Stimulated activated CD4-positive, alpha-beta T cell treated with anti-CD3 and anti-CD28 coated beads, Interleukin-15, amount 100 ng/mL, for 24 hours (primary cell): ENCODE measurements at regions not wholly inside any gene's neighbourhood (a gene's known extent, or its start where the extent isn't known, plus 50 kb on each side); places are given as distances from the start of the nearest gene placed in this dataset.

Experiments used
- DNase-seq: peaks from one replicate; pipeline ENCODE4 v3.0.0-alpha.2; 2020

DNA sequence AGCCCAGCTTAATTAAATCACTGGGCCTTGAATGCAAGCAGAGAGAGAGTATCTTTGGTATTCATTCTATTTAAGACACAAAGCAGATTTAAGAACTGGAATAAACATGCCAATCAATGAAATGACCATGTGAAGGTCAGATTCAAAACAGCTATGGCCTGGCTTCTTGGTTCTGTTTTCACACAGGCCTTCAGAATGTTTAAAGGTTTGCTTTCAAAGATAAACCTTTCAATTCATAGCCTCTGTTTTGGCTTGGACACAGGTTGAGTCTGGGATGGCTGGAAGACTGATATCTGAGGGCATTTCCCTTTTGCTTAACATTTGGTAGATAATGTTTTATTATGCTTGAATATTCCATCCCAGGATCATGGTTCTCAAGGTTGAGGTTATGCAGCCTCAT is 244.4 kb upstream of the KBTBD8 start:
- no peak for DNase-seq

DNA sequence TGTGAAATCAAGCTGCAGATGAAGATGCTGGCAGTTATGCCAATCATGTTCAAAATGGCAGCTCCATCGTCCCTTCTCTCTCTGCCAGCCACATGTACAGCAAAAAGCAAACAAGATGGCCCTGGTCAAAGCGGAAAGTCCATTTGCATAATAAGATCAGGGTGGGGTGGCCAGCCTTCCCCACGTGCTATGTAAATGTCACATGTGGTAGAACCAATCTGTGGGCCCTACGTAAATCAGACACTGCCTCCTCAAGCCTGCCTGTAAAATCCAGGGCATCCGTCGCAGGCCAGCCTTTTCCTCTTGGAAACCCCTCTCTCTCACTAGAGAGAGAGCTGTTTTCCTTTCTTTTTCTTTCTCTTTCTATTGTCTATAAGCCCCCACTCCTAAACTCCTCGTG is 243.5 kb upstream of the KBTBD8 start:
- DNase-seq = no peak

DNA sequence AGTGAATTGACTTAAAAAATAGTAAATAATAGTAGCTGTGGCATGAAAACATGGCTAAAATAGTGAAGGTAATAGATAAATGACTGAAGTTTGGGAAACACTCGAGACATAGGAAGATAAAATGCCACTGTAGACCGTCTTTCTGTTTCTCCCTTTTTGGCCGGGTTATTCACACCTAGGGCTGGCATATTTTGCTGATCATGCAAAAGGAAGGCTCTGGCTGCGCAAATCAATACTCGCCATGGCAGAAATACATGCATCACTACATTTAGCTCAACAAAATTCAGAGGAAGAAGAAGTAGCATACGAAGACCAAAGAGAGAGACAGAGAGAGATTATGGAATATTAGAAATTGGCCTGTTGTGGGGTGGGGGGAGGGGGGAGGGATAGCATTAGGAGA is 242.2 kb upstream of the KBTBD8 start:
- no peak for DNase-seq

DNA sequence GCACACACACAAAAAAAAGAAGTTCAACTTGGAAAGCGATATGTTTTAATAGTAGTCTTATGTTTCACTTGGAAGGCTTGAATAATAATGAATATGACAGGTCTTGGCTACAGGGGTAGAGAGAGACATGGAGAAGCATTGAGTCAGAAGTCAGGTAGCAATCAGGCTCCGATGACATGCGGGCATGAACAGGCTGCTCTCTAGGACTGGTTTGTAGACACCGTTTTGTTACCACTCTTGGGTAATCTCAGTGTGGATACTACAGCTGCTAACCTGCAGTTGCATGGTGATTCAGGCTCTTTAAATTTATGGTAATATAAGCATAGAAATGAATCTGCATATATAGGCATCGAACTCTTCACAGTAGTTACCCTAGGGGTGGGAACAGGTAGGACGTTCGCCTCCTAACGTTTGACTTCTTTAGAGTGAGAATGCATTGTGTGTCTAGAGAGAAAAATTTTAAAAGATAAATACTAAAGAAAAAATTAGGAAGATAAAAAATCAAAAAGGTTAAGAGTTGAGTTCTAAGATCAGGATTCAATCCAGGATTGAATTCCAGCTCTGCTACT is 241.6 kb upstream of the KBTBD8 start:
- DNase-seq = no peak

DNA sequence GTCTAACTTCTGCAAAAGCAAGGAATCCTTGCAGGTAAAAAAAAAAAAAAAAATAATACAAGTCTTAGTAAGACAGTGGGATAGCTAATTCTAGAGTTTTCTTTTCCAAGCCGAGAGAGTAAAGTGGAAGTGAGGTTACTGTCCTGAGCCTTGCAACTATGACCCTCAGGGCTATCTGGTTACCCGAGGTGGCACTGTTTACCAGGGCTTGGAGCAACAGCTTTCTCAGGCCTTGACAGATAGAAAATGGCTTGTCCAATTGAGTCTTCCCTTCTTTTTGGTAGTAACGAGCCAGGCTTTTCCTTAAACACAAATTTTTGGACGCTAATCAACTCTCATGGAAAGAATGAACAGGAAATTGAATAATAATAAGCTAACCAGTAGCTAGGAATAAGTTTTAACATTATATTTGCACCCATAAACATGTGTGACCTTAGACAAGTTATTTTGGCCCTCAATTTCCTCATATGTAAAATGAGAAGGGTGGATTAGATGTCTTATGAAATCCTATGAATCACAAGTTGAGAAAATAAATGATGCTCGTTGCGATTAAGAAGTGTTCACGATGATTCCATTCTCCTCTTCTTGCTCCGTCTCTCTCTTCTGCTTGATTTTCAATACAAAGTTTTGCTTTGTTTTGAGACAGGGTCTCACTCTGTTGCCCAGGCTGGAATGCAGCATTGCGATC is 236.9 kb upstream of the KBTBD8 start:
- no peak for DNase-seq

DNA sequence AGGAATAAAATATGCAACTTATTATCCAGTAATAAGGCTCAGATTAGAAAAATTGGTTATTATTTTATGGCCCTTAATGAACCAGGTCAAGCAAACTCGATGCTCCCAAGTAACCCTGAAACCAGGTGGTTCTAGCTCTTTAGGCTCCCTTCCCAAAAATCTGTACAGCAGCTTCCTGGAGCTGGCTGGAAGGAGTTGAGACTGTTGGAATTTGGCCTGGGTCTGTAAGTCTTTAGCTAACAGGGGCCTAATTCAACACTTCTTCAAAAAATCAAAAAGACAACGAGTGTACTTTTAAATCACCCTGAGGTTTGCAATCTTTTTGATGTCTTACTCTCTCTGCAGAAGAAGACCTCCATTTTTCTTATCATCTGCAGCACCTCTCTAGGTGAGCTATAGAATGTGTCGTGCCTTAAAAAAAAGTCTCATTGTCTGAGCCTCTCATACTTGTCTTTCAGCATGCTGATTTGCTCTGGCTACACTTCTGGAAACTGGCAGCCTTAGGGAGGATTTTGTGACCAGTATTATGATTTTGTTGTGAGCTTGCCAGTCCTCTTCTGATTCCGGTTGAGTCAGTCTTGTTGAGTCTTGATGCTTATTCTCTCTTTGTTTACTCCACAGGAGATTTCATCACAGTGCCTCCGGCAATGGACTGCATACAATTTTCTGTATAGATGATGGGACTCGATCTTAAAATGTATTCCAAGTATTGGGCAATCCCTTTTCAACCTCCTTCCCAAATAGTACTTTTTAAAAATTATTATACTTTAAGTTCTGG is 235.0 kb upstream of the KBTBD8 start:
- DNase-seq = no peak

DNA sequence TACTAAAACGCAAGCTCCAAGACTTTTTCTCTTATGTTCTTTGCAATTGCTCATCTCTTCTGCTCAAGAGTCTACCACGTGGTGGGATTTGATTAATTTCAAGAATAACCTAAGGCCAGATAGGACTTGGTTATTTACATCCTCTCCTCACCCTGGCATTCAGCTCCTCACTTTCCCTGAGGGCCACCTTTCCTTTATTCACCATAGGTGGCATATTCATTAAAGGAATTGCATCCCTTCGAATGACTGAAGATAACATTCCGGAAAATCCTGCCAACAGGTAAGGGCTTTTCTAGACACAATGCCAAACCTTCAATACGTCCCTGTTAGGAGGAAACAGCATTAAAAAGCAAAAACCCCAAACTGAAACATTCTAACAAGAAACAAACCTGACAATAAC is 220.0 kb upstream of the KBTBD8 start:
- DNase-seq = no peak

DNA sequence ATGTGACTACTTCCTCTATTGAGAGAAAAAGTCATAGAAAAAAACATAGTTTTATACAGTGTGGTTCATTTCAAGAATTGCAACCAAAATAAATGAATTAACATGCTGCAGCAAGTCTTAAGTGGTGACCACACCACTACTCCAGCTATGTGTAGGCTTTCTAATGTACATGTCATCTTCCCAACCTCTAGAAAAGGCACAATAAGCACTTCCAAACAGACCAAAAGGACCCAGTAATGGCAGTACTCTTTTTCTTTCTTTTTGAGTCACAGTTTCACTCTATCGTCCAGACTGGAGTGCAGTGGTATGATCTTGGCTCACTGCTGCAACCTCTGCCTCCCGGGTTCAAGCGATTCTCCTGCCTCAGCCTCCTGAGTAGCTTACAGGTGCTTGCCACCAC is 219.3 kb upstream of the KBTBD8 start:
- DNase-seq = no peak

DNA sequence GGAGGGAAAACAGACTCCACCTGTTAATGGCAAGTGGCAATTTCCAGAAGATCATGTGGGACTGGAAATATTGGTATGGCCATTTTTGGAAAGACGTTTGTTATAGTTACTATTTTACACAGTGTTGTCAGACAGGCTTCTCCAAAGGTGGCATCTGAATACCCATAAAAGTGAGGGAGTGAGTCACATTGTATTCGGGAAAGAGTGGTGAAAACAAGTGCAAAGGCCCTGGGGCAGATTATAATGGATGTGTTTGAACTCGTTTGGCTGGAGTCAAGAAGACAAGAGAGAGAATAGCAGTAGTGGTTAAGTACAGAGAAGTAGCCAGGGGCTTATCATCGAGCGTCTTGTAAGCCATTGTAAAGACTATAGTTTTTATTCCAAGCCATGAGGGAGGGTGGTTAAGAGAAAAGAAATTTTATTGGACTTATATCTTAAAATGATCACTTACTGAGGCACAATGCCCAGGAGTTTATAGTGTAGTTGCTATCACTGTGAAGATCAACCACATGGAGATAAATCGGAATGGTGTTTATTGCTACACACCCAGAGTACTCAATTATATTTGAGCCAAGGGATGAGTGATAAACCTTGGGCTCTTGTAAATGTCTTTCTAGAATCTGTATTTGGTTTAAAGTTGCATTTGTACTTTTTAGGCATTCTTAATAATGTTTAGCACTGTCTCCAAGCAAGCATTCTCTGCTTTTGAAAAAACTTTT is 212.8 kb upstream of the KBTBD8 start:
- no peak for DNase-seq

DNA sequence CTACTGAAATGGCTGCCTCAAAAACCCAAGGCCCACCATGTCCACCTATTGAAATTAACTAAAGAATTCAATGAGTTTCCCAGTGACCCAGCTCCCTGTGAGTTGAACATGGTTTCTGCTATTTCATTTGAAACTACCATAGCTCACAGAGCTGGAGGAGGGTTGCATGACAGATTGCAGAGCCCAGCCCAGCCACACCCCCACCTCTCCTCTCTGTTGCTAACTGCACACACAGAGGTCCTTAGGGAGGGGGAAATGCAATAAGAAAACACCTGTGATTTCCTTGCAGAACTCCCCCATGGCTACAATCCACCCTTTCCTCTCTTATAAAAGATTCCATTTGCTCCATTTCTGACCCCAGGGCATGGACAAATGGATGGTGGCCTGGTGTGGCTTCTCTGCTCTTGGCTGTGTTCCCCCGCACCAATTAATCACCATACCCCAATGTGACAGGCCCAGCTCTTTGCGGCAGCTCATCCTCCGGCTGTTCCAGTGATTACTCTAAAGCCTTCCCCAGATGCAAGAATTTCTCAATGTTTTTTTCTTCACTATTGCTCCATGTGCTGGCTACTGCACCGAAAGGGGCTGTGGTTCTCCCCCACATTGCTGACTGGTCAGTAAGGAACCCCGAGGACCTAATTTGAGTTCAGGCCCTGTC is 208.4 kb upstream of the KBTBD8 start:
- no peak for DNase-seq

DNA sequence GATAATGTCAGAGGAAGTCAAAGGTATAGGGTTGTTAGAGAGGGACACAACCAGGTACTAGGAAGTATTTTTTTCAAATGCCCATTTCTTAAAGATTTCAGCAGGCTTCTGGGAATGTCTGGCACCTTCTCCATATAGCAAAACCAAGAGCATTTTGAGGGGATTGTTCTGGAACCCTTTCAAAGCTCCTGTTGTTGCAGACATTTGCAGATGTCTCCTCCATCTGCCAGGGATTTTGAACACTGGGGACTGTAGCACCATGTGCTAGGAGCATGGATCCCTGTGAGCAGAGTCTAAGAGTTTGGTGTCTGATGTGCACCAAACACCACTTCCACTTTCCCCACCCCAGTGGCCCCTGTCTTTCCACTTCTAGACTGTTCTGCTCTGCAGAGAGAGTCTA is 206.0 kb upstream of the KBTBD8 start:
- no peak for DNase-seq

DNA sequence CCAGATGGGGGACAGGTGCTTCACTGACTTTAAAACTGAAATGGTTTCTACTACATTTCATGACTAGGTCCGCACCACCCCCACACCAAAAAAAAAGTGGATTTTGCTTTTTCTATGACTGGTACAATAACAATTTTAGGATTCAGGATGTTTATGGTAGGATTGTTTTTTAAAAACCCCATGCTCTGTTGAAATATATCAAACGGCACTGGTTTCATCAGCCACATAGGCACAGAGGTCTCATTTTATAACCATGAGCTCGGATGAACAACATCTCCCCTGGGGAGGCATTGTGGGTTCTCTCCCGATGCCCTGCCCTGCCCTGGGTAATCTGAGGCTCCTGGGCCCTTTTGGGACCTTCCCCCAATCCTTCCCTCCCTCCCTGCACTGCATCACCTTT is 202.7 kb upstream of the KBTBD8 start:
- no peak for DNase-seq

DNA sequence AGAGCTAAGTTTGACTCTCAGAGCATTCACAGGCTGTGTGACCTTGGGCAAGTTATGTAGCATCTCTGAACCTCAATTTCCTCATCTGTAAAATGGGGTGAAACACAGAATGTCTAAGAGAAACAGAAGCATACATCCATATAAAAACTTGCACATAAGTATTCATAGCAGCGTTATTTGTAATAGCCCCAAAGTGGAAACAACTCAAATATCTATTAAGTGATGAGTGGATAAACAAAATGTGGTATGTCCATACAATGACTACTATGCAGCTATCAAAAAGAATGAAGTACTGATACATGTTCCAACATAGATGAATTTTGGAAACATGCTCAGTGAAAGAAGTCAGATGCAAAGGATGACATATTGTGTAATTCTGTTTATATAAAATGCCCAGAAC is 201.8 kb upstream of the KBTBD8 start:
- no peak for DNase-seq

DNA sequence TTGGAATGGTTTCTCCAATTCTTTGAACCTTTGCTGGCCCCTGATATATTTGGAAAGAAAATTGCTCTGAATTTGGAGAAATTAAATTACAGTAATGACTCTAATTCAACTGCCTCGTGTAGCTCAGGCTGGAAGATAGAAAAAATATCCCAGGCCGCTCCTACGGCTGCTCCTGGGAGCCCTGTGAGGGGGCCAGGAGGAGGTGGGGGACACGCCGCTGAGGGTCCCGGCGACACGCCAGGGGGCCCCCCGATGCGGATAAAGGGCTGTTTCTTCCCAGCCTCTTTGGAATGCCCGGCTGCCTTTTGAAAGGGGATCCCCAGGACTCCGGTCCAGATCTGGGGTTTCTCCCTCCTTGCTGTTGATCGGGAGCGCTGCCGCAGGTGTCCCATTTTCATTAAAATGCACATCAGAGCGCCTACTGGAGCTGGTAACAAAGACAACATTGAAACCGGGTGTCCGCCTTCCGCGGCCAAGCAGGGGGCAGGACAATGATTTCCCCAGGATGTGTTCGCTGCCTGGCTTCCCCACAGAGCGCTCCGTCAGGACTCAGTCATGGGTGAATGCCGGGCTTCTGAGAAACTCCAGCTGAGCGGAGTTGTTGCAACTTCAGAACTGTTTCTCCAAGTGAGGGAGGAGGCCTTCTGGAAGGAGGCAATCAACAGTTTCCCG is 200.1 kb upstream of the KBTBD8 start:
- peak; percentile 3 for DNase-seq

DNA sequence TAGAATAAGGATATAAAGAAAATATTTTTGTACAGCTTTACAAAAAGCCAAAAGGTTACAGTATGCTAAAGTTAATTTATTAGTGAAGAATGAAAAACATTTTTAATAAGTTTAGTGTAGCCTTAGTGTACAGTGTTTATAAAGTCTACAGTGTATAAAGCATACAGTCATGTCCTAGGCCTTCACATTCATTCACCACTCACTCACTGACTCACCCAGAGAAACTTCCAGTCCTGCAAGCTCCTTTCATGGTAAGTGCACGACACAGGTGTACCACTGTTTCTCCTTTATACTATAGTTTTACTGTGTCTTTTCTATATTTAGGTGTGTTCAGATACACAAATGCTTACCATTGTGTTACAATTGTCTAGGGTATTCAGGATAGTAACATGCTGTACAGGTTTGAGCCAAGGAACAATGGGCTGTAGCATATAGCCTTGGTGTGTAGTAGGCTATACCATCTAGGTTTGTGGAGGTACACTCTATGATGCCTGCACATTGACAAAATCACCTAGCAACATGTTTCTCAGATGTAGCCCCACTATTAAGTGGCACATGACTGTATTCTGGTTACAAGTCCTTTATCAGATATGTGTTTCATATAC is 197.1 kb upstream of the KBTBD8 start:
- no peak for DNase-seq

DNA sequence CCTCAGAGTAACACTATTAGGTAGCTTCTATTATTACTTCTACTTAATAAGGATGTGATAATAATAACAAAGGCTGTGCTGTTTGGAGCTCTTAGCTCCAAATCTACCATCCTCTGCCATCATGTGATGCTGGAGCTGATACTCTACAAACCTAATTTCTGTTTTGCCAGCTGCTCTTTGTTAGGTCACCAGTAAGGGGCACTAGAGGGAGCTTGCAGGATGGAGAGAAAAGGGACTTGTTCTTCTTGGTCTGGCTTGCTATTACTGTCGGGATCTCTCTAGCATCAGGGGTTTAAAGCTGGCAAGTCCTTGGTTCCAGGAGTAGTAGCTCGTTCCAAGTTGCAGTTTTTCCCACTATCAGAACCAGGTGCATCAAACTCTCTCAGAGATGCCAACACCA is 194.9 kb upstream of the KBTBD8 start:
- no peak for DNase-seq

DNA sequence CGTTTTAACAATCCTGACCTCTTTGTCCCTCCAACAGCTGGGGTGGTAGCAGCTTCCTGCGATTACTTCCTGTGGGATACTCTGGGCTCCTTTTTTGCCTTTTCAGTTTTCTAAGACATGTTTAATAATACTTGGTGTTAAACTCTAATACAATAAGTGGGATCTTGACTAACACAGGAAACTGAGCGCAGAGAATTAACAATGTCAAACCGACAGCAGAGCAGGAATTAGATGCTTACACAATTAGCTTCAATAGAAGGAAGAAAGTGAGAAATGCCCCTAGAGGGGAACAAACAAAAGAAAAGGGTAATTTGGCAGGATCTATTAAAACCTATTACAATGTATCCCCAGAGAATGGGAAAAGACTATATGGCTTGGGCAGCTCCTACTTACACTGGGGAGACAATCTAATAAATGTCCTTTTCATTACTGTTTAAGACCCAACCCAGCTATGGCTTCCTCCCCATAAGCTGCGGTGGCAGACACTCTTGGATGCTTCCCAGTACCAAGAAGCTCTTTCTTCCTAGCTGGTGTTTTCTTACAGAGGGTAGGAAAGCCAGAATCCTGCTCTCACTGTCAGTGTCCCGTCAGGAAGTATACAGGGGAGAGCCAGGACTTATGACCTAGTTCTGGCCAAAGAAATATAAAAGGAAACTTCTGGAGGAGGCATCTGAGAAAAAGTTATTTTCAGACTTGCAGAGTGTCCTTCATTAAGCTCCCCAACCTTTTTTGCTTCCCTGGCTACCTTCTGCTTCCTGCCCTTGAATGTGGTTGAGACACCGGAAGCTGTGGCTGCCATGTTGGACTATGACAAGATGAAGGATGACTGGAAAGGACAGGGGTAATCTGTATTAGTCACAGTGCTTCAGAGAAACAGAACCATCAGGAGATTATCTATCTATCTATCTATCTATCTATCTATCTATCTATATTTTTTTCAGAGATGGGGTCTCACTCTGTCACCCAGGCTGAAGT is 194.1 kb upstream of the KBTBD8 start:
- DNase-seq = peak; percentile 6

DNA sequence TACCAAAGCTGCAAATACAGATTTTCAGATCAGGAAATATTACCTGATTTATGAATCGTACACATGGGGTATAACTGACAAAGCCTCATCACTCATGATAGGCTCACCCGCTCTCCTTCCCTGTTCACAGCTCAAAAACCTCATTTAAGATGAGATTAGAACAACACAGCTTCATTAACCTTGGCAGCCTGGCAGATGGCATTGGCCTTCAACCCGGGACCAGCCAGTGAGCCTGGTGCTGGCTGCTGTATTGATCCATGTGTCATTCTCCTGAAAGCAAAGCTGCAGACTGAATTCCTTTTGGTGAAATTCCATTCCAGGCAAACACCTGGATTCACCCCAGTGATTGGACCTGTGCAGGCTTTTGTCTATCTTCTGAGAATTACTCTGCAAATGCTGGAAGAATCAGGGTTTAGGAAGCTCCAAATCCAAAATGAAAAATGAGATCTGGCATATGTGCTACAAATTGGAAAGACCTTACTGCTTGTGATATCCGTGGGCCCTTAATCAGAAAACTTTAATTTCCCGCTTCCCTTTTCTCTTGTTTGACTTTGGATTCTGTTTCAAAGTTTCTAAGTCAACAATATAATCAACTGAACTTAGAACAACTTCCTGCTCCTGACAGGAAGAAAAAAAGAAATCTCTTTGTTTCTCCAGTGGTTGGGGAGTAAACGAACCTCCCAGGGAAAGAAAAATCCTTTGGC is 189.1 kb upstream of the KBTBD8 start:
- DNase-seq = no peak

DNA sequence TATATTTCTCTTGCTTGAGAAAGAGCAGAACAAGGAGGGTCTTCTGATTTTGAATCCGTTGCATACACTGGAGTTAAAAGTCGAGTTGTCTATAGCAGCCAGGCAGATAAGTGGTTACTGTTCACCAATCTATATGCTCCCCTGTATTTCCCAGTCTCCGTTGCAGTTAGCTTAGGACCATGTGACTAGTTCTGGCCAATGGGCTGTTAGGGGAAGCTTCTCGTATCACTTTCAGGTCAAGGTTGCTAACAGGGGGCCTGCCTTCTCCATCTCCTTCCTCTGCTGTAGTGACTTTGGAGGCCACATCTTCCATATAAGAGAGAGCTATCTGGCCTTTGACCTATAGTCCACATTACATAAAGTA is 188.5 kb upstream of the KBTBD8 start:
- DNase-seq = no peak

DNA sequence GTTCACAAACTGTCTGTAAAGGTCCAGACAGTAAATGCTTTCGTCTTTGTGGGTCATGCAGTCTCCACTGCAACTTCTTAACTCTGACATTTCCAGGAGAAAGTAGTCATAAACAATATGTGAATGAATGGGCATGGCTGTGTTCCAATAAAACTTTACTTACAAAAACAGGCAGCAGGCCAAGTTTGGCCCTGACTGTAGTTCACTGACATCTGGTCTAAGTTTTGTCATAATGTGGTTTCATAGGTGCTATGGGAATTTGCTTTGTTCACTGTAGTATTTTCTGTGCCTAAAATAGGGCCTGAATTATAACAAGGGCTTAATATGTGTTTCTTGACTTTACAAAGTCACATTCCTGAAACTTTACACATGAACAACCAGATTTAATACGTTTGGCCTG is 186.0 kb upstream of the KBTBD8 start:
- DNase-seq = no peak
